ENCODE measurements at regions not wholly inside any gene's neighbourhood (a gene's known extent, or its start where the extent isn't known, plus 50 kb on each side); places are given as distances from the start of the nearest gene placed in this dataset.
A peak's percentile ranks its signal among the peaks of the same experiment; 100 is the strongest.

DNA sequence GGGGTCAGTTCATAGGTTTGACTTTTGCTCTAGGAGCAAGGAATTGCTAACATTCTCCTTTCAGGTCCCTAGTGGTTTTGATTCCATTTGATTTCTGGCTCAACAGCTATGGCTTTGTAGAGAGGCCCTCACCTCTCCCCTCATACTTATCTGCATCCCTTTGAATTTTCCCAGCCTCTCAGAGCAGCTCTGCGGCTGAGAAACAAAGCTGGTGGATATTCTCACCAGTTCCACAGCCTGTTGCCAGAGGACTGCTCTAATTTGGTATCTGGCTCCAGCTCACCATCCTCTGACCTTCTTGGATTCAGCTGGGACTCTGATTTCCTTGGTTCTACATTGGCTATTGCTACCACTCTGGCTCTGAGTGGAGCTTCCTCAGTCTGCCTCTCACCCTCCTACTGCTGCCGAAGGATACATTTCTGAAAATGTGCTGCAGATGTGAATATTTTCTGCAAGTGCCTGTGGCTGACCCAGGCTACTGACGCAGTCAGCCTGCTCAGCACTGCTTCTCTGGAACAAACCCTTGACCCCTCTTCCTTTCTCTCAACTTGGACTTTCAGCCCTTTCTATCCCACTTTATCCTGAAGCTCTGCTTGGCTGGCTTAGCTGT lies 110.9 kb upstream of the ENPEP start:
- no peak for TF ChIP-seq POLR2AphosphoS5 (IDR thresholded peaks at IDR 0.05; ENCODE audit: low read depth, low read length)
- TF ChIP-seq SPI1 (IDR thresholded peaks at IDR 0.05; ENCODE audit: low read depth, low read length), result no peak
- no peak for TF ChIP-seq PAX5 (IDR thresholded peaks at IDR 0.05; ENCODE audit: insufficient read depth, low read length, severe bottlenecking)
- no peak for TF ChIP-seq TAF1 (IDR thresholded peaks at IDR 0.05; ENCODE audit: low read depth, low read length)
- TF ChIP-seq POLR2A (IDR thresholded peaks at IDR 0.05; ENCODE audit: low read depth, low read length), result no peak
- TF ChIP-seq POU2F2 (IDR thresholded peaks at IDR 0.05; ENCODE audit: low read depth, low read length), result no peak
- DNase-seq (ENCODE audit: insufficient read length, low spot score) (no peak), FAIRE-seq (no peak)

- DNase-seq (ENCODE audit: insufficient read length, low spot score), result no peak
- FAIRE-seq, result no peak
- TF ChIP-seq POLR2A (IDR thresholded peaks at IDR 0.05; ENCODE audit: low read depth, low read length), result no peak
- no peak for TF ChIP-seq POU2F2 (IDR thresholded peaks at IDR 0.05; ENCODE audit: low read depth, low read length)
- no peak for TF ChIP-seq SPI1 (IDR thresholded peaks at IDR 0.05; ENCODE audit: low read depth, low read length)
- no peak for TF ChIP-seq TAF1 (IDR thresholded peaks at IDR 0.05; ENCODE audit: low read depth, low read length)
- TF ChIP-seq PAX5 (IDR thresholded peaks at IDR 0.05; ENCODE audit: insufficient read depth, low read length, severe bottlenecking), result no peak
- TF ChIP-seq POLR2AphosphoS5 (IDR thresholded peaks at IDR 0.05; ENCODE audit: low read depth, low read length), result no peak
Observed at GRCh38 chr4:110361921-110362320, 114.0 kb upstream of the ENPEP start.

DNA sequence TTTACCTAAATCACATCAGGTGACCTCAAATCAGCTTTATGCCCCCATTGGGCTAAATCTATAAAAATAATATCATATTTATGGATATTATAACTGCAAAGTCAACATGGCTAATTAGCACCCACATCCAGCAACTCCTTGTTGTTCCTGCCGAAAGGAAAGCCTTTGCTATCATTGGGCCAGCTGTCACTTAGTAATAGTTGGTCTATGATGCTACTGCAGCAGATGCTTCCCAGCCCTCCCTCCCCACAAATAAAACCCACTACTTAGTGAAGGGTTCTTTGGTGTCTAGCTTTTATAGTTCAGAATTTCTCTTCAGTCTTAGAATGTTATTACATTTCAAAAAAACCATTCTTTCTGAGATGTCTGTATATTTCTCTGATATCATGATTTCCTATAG lies 116.9 kb upstream of the ENPEP start:
- TF ChIP-seq POLR2AphosphoS5 (IDR thresholded peaks at IDR 0.05; ENCODE audit: low read depth, low read length) (no peak), SPI1 (IDR thresholded peaks at IDR 0.05; ENCODE audit: low read depth, low read length) (no peak), POU2F2 (IDR thresholded peaks at IDR 0.05; ENCODE audit: low read depth, low read length) (no peak), PAX5 (IDR thresholded peaks at IDR 0.05; ENCODE audit: insufficient read depth, low read length, severe bottlenecking) (no peak)
- FAIRE-seq (no peak), DNase-seq (ENCODE audit: insufficient read length, low spot score) (no peak)

GRCh38 chr4:110357521-110357920 lies 118.4 kb upstream of the ENPEP start:
- no peak for FAIRE-seq
- TF ChIP-seq SPI1 (IDR thresholded peaks at IDR 0.05; ENCODE audit: low read depth, low read length), result no peak
- TF ChIP-seq POLR2AphosphoS5 (IDR thresholded peaks at IDR 0.05; ENCODE audit: low read depth, low read length), result no peak
- no peak for TF ChIP-seq TAF1 (IDR thresholded peaks at IDR 0.05; ENCODE audit: low read depth, low read length)
- TF ChIP-seq POU2F2 (IDR thresholded peaks at IDR 0.05; ENCODE audit: low read depth, low read length), result no peak
- TF ChIP-seq POLR2A (IDR thresholded peaks at IDR 0.05; ENCODE audit: low read depth, low read length), result no peak
- no peak for TF ChIP-seq PAX5 (IDR thresholded peaks at IDR 0.05; ENCODE audit: insufficient read depth, low read length, severe bottlenecking)

GRCh38 chr4:110354460-110354859 lies 121.5 kb upstream of the ENPEP start:
- no peak for TF ChIP-seq POLR2AphosphoS5 (IDR thresholded peaks at IDR 0.05; ENCODE audit: low read depth, low read length)
- no peak for TF ChIP-seq POLR2A (IDR thresholded peaks at IDR 0.05; ENCODE audit: low read depth, low read length)
- TF ChIP-seq TAF1 (IDR thresholded peaks at IDR 0.05; ENCODE audit: low read depth, low read length), result no peak
- no peak for TF ChIP-seq POU2F2 (IDR thresholded peaks at IDR 0.05; ENCODE audit: low read depth, low read length)
- TF ChIP-seq PAX5 (IDR thresholded peaks at IDR 0.05; ENCODE audit: insufficient read depth, low read length, severe bottlenecking), result no peak
- no peak for TF ChIP-seq SPI1 (IDR thresholded peaks at IDR 0.05; ENCODE audit: low read depth, low read length)
- FAIRE-seq (peak; percentile 38), DNase-seq (ENCODE audit: insufficient read length, low spot score) (no peak)

More at GRCh38 chr4:110357521-110357920, 118.4 kb upstream of the ENPEP start:
- DNase-seq (ENCODE audit: insufficient read length, low spot score), result no peak

GRCh38 chr4:110352670-110353442 lies 123.1 kb upstream of the ENPEP start:
- TF ChIP-seq TAF1 (IDR thresholded peaks at IDR 0.05; ENCODE audit: low read depth, low read length) (no peak), POLR2AphosphoS5 (IDR thresholded peaks at IDR 0.05; ENCODE audit: low read depth, low read length) (no peak), POU2F2 (IDR thresholded peaks at IDR 0.05; ENCODE audit: low read depth, low read length) (no peak), POLR2A (IDR thresholded peaks at IDR 0.05; ENCODE audit: low read depth, low read length) (no peak), SPI1 (IDR thresholded peaks at IDR 0.05; ENCODE audit: low read depth, low read length) (0 out of 2 replicates have a peak, but pooled peaks have one; percentile 6)

DNA sequence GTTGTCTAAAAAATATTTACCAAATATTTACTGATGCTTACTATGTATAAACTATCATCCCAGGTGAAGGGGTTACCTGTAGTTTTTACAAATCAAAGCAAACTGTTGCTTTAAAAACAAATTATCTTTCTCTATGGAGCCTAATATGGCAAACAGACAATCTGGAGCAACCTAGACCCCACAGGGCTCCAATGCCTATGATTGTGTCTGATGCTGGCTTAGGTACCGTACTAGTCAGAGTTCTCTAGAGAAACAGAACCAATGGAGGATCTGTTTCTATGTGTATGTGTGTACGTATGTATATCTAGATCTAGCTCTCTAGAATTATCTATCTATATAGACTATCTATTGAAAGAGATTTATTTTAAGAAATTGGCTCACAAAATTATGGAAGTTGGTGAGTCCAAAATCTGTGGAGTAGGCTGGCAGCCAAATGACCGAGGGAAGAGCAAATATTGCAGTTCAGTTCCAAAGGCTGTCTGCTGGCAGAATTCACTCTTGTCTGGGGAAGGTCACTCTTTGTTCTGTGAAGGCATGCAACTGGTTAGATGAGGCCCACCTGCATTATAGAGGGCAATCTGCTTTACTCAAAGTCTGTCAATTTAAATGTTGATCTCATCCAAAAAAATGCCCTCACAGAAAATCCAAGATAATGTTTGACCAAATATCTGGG lies 127.1 kb upstream of the ENPEP start:
- TF ChIP-seq TAF1 (IDR thresholded peaks at IDR 0.05; ENCODE audit: low read depth, low read length) (no peak), PAX5 (IDR thresholded peaks at IDR 0.05; ENCODE audit: insufficient read depth, low read length, severe bottlenecking) (no peak)
- no peak for DNase-seq (ENCODE audit: insufficient read length, low spot score)
- FAIRE-seq, result no peak

More at GRCh38 chr4:110352670-110353442, 123.1 kb upstream of the ENPEP start:
- DNase-seq (ENCODE audit: insufficient read length, low spot score), result no peak
- no peak for FAIRE-seq

GRCh38 chr4:110347805-110348204 lies 128.2 kb upstream of the ENPEP start:
- DNase-seq (ENCODE audit: insufficient read length, low spot score), result no peak
- TF ChIP-seq POLR2AphosphoS5 (IDR thresholded peaks at IDR 0.05; ENCODE audit: low read depth, low read length) (no peak), POU2F2 (IDR thresholded peaks at IDR 0.05; ENCODE audit: low read depth, low read length) (no peak), POLR2A (IDR thresholded peaks at IDR 0.05; ENCODE audit: low read depth, low read length) (no peak), PAX5 (IDR thresholded peaks at IDR 0.05; ENCODE audit: insufficient read depth, low read length, severe bottlenecking) (no peak), TAF1 (IDR thresholded peaks at IDR 0.05; ENCODE audit: low read depth, low read length) (no peak), SPI1 (IDR thresholded peaks at IDR 0.05; ENCODE audit: low read depth, low read length) (no peak)
- no peak for FAIRE-seq

- FAIRE-seq, result no peak
- no peak for TF ChIP-seq POU2F2 (IDR thresholded peaks at IDR 0.05; ENCODE audit: low read depth, low read length)
- TF ChIP-seq POLR2A (IDR thresholded peaks at IDR 0.05; ENCODE audit: low read depth, low read length), result no peak
- TF ChIP-seq SPI1 (IDR thresholded peaks at IDR 0.05; ENCODE audit: low read depth, low read length), result no peak
- TF ChIP-seq PAX5 (IDR thresholded peaks at IDR 0.05; ENCODE audit: insufficient read depth, low read length, severe bottlenecking), result no peak
- TF ChIP-seq POLR2AphosphoS5 (IDR thresholded peaks at IDR 0.05; ENCODE audit: low read depth, low read length), result no peak
- TF ChIP-seq TAF1 (IDR thresholded peaks at IDR 0.05; ENCODE audit: low read depth, low read length), result no peak
- DNase-seq (ENCODE audit: insufficient read length, low spot score), result no peak
Observed at GRCh38 chr4:110344165-110344564, 131.8 kb upstream of the ENPEP start.
